ENCODE measurements at regions not wholly inside any gene's neighbourhood (a gene's known extent, or its start where the extent isn't known, plus 50 kb on each side); places are given as distances from the start of the nearest gene placed in this dataset.
A peak's percentile ranks its signal among the peaks of the same experiment; 100 is the strongest.

- FAIRE-seq, result peak; percentile 42
These were observed 939.4 kb downstream of the GATA3 start for GRCh38 chr10:8993864-8994263.

GRCh38 chr10:8998751-8999150 is 944.3 kb downstream of the GATA3 start:
- DNase-seq (ENCODE audit: insufficient read length, low spot score) (peak; percentile 3), FAIRE-seq (no peak)

More at GRCh38 chr10:8993864-8994263, 939.4 kb downstream of the GATA3 start:
- DNase-seq (ENCODE audit: insufficient read length, low spot score), result no peak

- DNase-seq (ENCODE audit: insufficient read length, low spot score), result no peak
- FAIRE-seq, result no peak
These were observed 948.6 kb downstream of the GATA3 start for GRCh38 chr10:9003122-9003521.

- FAIRE-seq (no peak), DNase-seq (ENCODE audit: insufficient read length, low spot score) (no peak)
These were observed 950.2 kb downstream of the GATA3 start for GRCh38 chr10:9004736-9005135.

- FAIRE-seq (no peak), DNase-seq (ENCODE audit: insufficient read length, low spot score) (no peak)
These were observed 955.0 kb downstream of the GATA3 start for GRCh38 chr10:9009505-9009904.

- no peak for DNase-seq (ENCODE audit: insufficient read length, low spot score)
- no peak for FAIRE-seq
These were observed 955.6 kb downstream of the GATA3 start for GRCh38 chr10:9010093-9010492.

GRCh38 chr10:9010931-9011670 is 956.6 kb downstream of the GATA3 start:
- DNase-seq (ENCODE audit: insufficient read length, low spot score) (no peak), FAIRE-seq (no peak)

GRCh38 chr10:9012312-9012711 is 957.8 kb downstream of the GATA3 start:
- no peak for FAIRE-seq

GRCh38 chr10:9015005-9015404 is 960.5 kb downstream of the GATA3 start:
- FAIRE-seq, result no peak

More at GRCh38 chr10:9012312-9012711, 957.8 kb downstream of the GATA3 start:
- peak; percentile 15 for DNase-seq (ENCODE audit: insufficient read length, low spot score)

GRCh38 chr10:9015447-9015846 is 961.0 kb downstream of the GATA3 start:
- no peak for FAIRE-seq
- DNase-seq (ENCODE audit: insufficient read length, low spot score), result no peak

More at GRCh38 chr10:9015005-9015404, 960.5 kb downstream of the GATA3 start:
- DNase-seq (ENCODE audit: insufficient read length, low spot score), result no peak

- DNase-seq (ENCODE audit: insufficient read length, low spot score) (no peak), FAIRE-seq (no peak)
These were observed 962.4 kb downstream of the GATA3 start for GRCh38 chr10:9016930-9017329.

- no peak for DNase-seq (ENCODE audit: insufficient read length, low spot score)
- FAIRE-seq, result peak; percentile 28
These were observed 964.0 kb downstream of the GATA3 start for GRCh38 chr10:9018195-9019173.

GRCh38 chr10:9023206-9023605 is 968.7 kb downstream of the GATA3 start:
- DNase-seq (ENCODE audit: insufficient read length, low spot score) (no peak), FAIRE-seq (no peak)

GRCh38 chr10:9024210-9024609 is 969.7 kb downstream of the GATA3 start:
- DNase-seq (ENCODE audit: insufficient read length, low spot score) (no peak), FAIRE-seq (no peak)

GRCh38 chr10:9028231-9028630 is 973.7 kb downstream of the GATA3 start:
- DNase-seq (ENCODE audit: insufficient read length, low spot score), result no peak
- FAIRE-seq, result no peak

GRCh38 chr10:9035355-9035754 is 980.9 kb downstream of the GATA3 start:
- DNase-seq (ENCODE audit: insufficient read length, low spot score), result no peak
- FAIRE-seq, result no peak

- no peak for FAIRE-seq
- DNase-seq (ENCODE audit: insufficient read length, low spot score), result no peak
These were observed 982.3 kb downstream of the GATA3 start for GRCh38 chr10:9036711-9037204.

- FAIRE-seq (no peak), DNase-seq (ENCODE audit: insufficient read length, low spot score) (no peak)
These were observed 983.7 kb downstream of the GATA3 start for GRCh38 chr10:9038146-9038714.

- no peak for FAIRE-seq
- DNase-seq (ENCODE audit: insufficient read length, low spot score), result no peak
These were observed 989.0 kb downstream of the GATA3 start for GRCh38 chr10:9043466-9043865.

GRCh38 chr10:9045311-9045710 is 990.8 kb downstream of the GATA3 start:
- DNase-seq (ENCODE audit: insufficient read length, low spot score), result no peak
- FAIRE-seq, result no peak

Data from HTR-8/SVneo (cell line).